ENCODE measurements at regions not wholly inside any gene's neighbourhood (a gene's known extent, or its start where the extent isn't known, plus 50 kb on each side); places are given as distances from the start of the nearest gene placed in this dataset.

GRCh38 chr1:73343947-73344346 lies 854.0 kb downstream of the LRRIQ3 start:
- TF ChIP-seq CTCF (IDR thresholded peaks at IDR 0.05; ENCODE audit: insufficient read depth, low read length, poor library complexity, severe bottlenecking): no peak
- no peak for DNase-seq (ENCODE audit: extremely low read depth, insufficient read length)
- Histone ChIP-seq H3K36me3 (ENCODE audit: control insufficient read depth, insufficient read depth, low read length) (no peaks in the 10 kb centered on the region), H3K4me3 (replicated peaks; ENCODE audit: low read depth, low read length) (no peak overlapping the region), H3K27me3 (replicated peaks; ENCODE audit: control insufficient read depth, insufficient read depth, low read length) (no peaks in the 10 kb centered on the region)

GRCh38 chr1:73333847-73334503 lies 864.0 kb downstream of the LRRIQ3 start:
- Histone ChIP-seq H3K27me3 (replicated peaks; ENCODE audit: control insufficient read depth, insufficient read depth, low read length) (no peaks in the 10 kb centered on the region), H3K4me3 (replicated peaks; ENCODE audit: low read depth, low read length) (no peak overlapping the region), H3K36me3 (ENCODE audit: control insufficient read depth, insufficient read depth, low read length) (no peaks in the 10 kb centered on the region)
- no peak for TF ChIP-seq CTCF (IDR thresholded peaks at IDR 0.05; ENCODE audit: insufficient read depth, low read length, poor library complexity, severe bottlenecking)
- DNase-seq (ENCODE audit: extremely low read depth, insufficient read length): no peak

- no peak for DNase-seq (ENCODE audit: extremely low read depth, insufficient read length)
- H3K4me3 ChIP-seq (replicated peaks; ENCODE audit: low read depth, low read length): no peak overlapping the region
- no peaks in the 10 kb centered on the region for H3K36me3 ChIP-seq (ENCODE audit: control insufficient read depth, insufficient read depth, low read length)
- no peaks in the 10 kb centered on the region for H3K27me3 ChIP-seq (replicated peaks; ENCODE audit: control insufficient read depth, insufficient read depth, low read length)
- no peak for TF ChIP-seq CTCF (IDR thresholded peaks at IDR 0.05; ENCODE audit: insufficient read depth, low read length, poor library complexity, severe bottlenecking)
These were observed 866.2 kb downstream of the LRRIQ3 start for GRCh38 chr1:73331726-73332125.

- no peak for TF ChIP-seq CTCF (IDR thresholded peaks at IDR 0.05; ENCODE audit: insufficient read depth, low read length, poor library complexity, severe bottlenecking)
- DNase-seq (ENCODE audit: extremely low read depth, insufficient read length): no peak
These were observed 870.0 kb downstream of the LRRIQ3 start for GRCh38 chr1:73327998-73328397.

GRCh38 chr1:73327180-73327793 lies 870.7 kb downstream of the LRRIQ3 start:
- Histone ChIP-seq H3K36me3 (ENCODE audit: control insufficient read depth, insufficient read depth, low read length) (no peaks in the 10 kb centered on the region), H3K4me3 (replicated peaks; ENCODE audit: low read depth, low read length) (no peak overlapping the region), H3K27me3 (replicated peaks; ENCODE audit: control insufficient read depth, insufficient read depth, low read length) (no peaks in the 10 kb centered on the region)
- DNase-seq (ENCODE audit: extremely low read depth, insufficient read length): no peak
- TF ChIP-seq CTCF (IDR thresholded peaks at IDR 0.05; ENCODE audit: insufficient read depth, low read length, poor library complexity, severe bottlenecking): no peak

More at GRCh38 chr1:73327998-73328397, 870.0 kb downstream of the LRRIQ3 start:
- no peaks in the 10 kb centered on the region for H3K36me3 ChIP-seq (ENCODE audit: control insufficient read depth, insufficient read depth, low read length)
- no peak overlapping the region for H3K4me3 ChIP-seq (replicated peaks; ENCODE audit: low read depth, low read length)
- no peaks in the 10 kb centered on the region for H3K27me3 ChIP-seq (replicated peaks; ENCODE audit: control insufficient read depth, insufficient read depth, low read length)
